ENCODE measurements at regions not wholly inside any gene's neighbourhood (a gene's known extent, or its start where the extent isn't known, plus 50 kb on each side); places are given as distances from the start of the nearest gene placed in this dataset.
A peak's percentile ranks its signal among the peaks of the same experiment; 100 is the strongest.

DNA sequence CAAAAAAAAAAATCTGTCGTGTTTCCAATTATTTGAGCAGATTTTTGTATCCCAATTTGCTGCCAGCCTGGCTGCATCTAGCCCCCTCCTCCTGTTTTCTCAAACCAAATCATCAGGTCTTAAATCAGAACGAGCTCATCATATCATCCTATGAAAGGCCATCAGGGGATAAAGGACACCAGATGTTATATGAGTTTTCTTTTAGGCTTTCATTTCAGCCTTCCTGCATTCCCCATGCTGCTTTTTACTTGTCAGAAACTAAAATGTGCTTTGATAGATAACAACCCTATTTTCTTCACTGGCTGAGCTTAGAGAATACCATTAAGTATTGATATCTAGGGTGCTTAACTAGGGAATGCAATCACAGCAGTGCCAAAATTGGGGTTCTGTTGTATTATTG, 968.4 kb upstream of the SLC35B3 start:
- no peaks in the 10 kb centered on the region for H3K79me2 ChIP-seq (ENCODE audit: insufficient read depth, low read length)
- H3K27me3 Mint-ChIP-seq (ENCODE audit: low read depth, unreplicated experiment) = no peaks in the 10 kb centered on the region
- H3K4me1 Mint-ChIP-seq (ENCODE audit: low read depth, unreplicated experiment) = peaks cover 6% of the 10 kb centered on the region
- FAIRE-seq (no peak), DNase-seq (ENCODE audit: low read depth) (no peak)
- H3K9ac ChIP-seq (ENCODE audit: low read length) = no peak overlapping the region
- no peak overlapping the region for H3K27ac ChIP-seq (ENCODE audit: low read depth, low read length)
- no peaks in the 10 kb centered on the region for H3K27me3 ChIP-seq (ENCODE audit: insufficient read depth, low read length)
- H3K27ac Mint-ChIP-seq (ENCODE audit: unreplicated experiment) = no peak overlapping the region
- H4K20me1 ChIP-seq (ENCODE audit: insufficient read depth, low read length) = no peaks in the 10 kb centered on the region
- H2AFZ ChIP-seq (ENCODE audit: low read depth, low read length) = no peak overlapping the region
- H3K4me3 Mint-ChIP-seq (ENCODE audit: unreplicated experiment) = no peak overlapping the region
- H3K4me1 ChIP-seq (ENCODE audit: insufficient read depth, low read length) = peaks cover 13% of the 10 kb centered on the region
- no peak overlapping the region for H3K4me3 ChIP-seq (ENCODE audit: insufficient read depth, low read depth, low read length)
- H3K36me3 Mint-ChIP-seq (ENCODE audit: low read depth, unreplicated experiment) = no peaks in the 10 kb centered on the region
- H3K9me3 ChIP-seq (ENCODE audit: insufficient read depth, low read depth, low read length) = no peaks in the 10 kb centered on the region
- H3K4me2 ChIP-seq (ENCODE audit: low read length) = no peak overlapping the region
- no peaks in the 10 kb centered on the region for H3K36me3 ChIP-seq (ENCODE audit: insufficient read depth, low read length)
- TF ChIP-seq EZH2 (IDR thresholded peaks at IDR 0.05; ENCODE audit: insufficient read depth, low read length) (no peak), CTCF (IDR thresholded peaks at IDR 0.05; ENCODE audit: insufficient read depth, low read depth, low read length) (no peak)
- H3K9me3 Mint-ChIP-seq (ENCODE audit: unreplicated experiment) = peaks cover 2% of the 10 kb centered on the region

DNA sequence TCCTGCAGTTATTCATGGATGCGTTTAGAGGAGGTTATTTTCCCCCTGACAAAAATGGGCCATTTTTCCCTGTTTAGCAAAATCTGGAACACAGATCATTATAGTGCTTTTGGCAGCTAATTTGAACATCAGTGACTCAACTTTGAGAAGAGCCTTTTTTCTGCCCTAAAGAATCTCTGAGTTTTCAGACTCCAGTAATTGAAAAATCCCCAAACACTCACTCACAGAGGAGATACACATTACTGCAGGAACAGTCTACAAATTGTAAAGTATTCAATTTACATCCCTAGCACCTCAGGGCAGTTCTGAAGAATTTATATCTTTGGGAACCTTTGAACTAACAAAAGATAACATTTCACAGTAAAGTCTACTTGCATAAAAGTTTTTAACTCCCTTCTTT, 966.6 kb upstream of the SLC35B3 start:
- H3K27ac ChIP-seq (ENCODE audit: low read depth, low read length) = no peak overlapping the region
- no peak overlapping the region for H3K9ac ChIP-seq (ENCODE audit: low read length)
- Mint-ChIP-seq H3K4me1 (ENCODE audit: low read depth, unreplicated experiment) (peaks cover 6% of the 10 kb centered on the region), H3K27ac (ENCODE audit: unreplicated experiment) (no peak overlapping the region), H3K4me3 (ENCODE audit: unreplicated experiment) (no peak overlapping the region), H3K27me3 (ENCODE audit: low read depth, unreplicated experiment) (no peaks in the 10 kb centered on the region), H3K36me3 (ENCODE audit: low read depth, unreplicated experiment) (no peaks in the 10 kb centered on the region), H3K9me3 (ENCODE audit: unreplicated experiment) (peaks cover 2% of the 10 kb centered on the region)
- no peak overlapping the region for H3K4me2 ChIP-seq (ENCODE audit: low read length)
- H3K9me3 ChIP-seq (ENCODE audit: insufficient read depth, low read depth, low read length) = no peaks in the 10 kb centered on the region
- no peaks in the 10 kb centered on the region for H3K36me3 ChIP-seq (ENCODE audit: insufficient read depth, low read length)
- no peaks in the 10 kb centered on the region for H3K79me2 ChIP-seq (ENCODE audit: insufficient read depth, low read length)
- no peaks in the 10 kb centered on the region for H4K20me1 ChIP-seq (ENCODE audit: insufficient read depth, low read length)
- no peak overlapping the region for H2AFZ ChIP-seq (ENCODE audit: low read depth, low read length)
- no peak overlapping the region for H3K4me3 ChIP-seq (ENCODE audit: insufficient read depth, low read depth, low read length)
- no peak for FAIRE-seq
- H3K27me3 ChIP-seq (ENCODE audit: insufficient read depth, low read length) = no peaks in the 10 kb centered on the region
- TF ChIP-seq EZH2 (IDR thresholded peaks at IDR 0.05; ENCODE audit: insufficient read depth, low read length) = no peak
- TF ChIP-seq CTCF (IDR thresholded peaks at IDR 0.05; ENCODE audit: insufficient read depth, low read depth, low read length) = no peak
- DNase-seq (ENCODE audit: low read depth) = peak; percentile 5
- H3K4me1 ChIP-seq (ENCODE audit: insufficient read depth, low read length) = peaks cover 13% of the 10 kb centered on the region

DNA sequence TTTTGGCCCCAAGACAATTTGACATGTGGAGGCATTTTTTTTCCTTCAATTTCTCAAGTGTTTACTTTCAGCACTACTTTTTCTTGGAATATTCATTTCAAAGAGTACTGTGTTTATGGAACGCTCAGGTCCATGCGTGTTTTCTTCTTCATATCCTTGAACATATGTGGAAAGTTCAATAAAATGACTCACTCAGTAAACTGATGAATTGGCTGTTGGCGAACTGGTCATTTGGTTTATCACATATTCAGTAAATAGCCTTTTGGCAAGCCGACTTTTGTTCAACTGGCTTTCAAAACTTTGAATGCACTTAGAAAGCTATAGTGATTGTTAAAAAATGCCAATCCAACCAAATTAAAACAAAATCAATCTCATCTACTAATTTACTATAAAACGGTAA, 964.6 kb upstream of the SLC35B3 start:
- H3K27me3 ChIP-seq (ENCODE audit: insufficient read depth, low read length) = no peaks in the 10 kb centered on the region
- no peak overlapping the region for H3K4me3 ChIP-seq (ENCODE audit: insufficient read depth, low read depth, low read length)
- FAIRE-seq (no peak), DNase-seq (ENCODE audit: low read depth) (no peak)
- no peaks in the 10 kb centered on the region for H3K79me2 ChIP-seq (ENCODE audit: insufficient read depth, low read length)
- no peaks in the 10 kb centered on the region for H3K4me1 Mint-ChIP-seq (ENCODE audit: low read depth, unreplicated experiment)
- no peak overlapping the region for H3K9ac ChIP-seq (ENCODE audit: low read length)
- H4K20me1 ChIP-seq (ENCODE audit: insufficient read depth, low read length) = no peaks in the 10 kb centered on the region
- no peak overlapping the region for H2AFZ ChIP-seq (ENCODE audit: low read depth, low read length)
- H3K4me2 ChIP-seq (ENCODE audit: low read length) = no peak overlapping the region
- no peaks in the 10 kb centered on the region for H3K9me3 Mint-ChIP-seq (ENCODE audit: unreplicated experiment)
- no peaks in the 10 kb centered on the region for H3K27me3 Mint-ChIP-seq (ENCODE audit: low read depth, unreplicated experiment)
- TF ChIP-seq EZH2 (IDR thresholded peaks at IDR 0.05; ENCODE audit: insufficient read depth, low read length) = no peak
- H3K27ac ChIP-seq (ENCODE audit: low read depth, low read length) = no peak overlapping the region
- H3K36me3 ChIP-seq (ENCODE audit: insufficient read depth, low read length) = no peaks in the 10 kb centered on the region
- H3K36me3 Mint-ChIP-seq (ENCODE audit: low read depth, unreplicated experiment) = no peaks in the 10 kb centered on the region
- peaks cover 5% of the 10 kb centered on the region for H3K4me1 ChIP-seq (ENCODE audit: insufficient read depth, low read length)
- no peak overlapping the region for H3K4me3 Mint-ChIP-seq (ENCODE audit: unreplicated experiment)
- no peak overlapping the region for H3K27ac Mint-ChIP-seq (ENCODE audit: unreplicated experiment)
- no peaks in the 10 kb centered on the region for H3K9me3 ChIP-seq (ENCODE audit: insufficient read depth, low read depth, low read length)
